Ectodermal cell (in vitro differentiated cells): ENCODE measurements at regions not wholly inside any gene's neighbourhood (a gene's known extent, or its start where the extent isn't known, plus 50 kb on each side); places are given as distances from the start of the nearest gene placed in this dataset.
"Not testable (repeated sequence)": the region's sequence is repeated elsewhere in the genome, so short reads cannot be mapped to it uniquely, and the experiment has no call there.

ENCODE experiments used
- H3K27ac ChIP-seq: 2 replicates; pipeline ENCODE4 v1.7.0; 2013; ENCODE audit warnings: mild to moderate bottlenecking, low read depth, low read length; ENCODE audit not compliant: insufficient read depth, poor library complexity, severe bottlenecking
- H3K27me3 ChIP-seq: 2 replicates; pipeline ENCODE4 v1.7.0; 2013; ENCODE audit warnings: mild to moderate bottlenecking, low read length; ENCODE audit not compliant: insufficient read depth, control insufficient read depth, poor library complexity, severe bottlenecking
- H3K36me3 ChIP-seq: one replicate; pipeline ENCODE4 v1.7.0; 2013; ENCODE audit warnings: low read length; ENCODE audit not compliant: control insufficient read depth, insufficient read depth
- H3K4me1 ChIP-seq: one replicate; pipeline ENCODE4 v1.7.0; 2013; ENCODE audit warnings: low read length; ENCODE audit not compliant: control insufficient read depth, insufficient read depth
- H3K4me3 ChIP-seq: 2 replicates; pipeline ENCODE4 v1.7.0; 2013; ENCODE audit warnings: low read depth, low read length, control low read depth; ENCODE audit not compliant: insufficient read depth
- H3K9me3 ChIP-seq: 2 replicates; pipeline ENCODE4 v1.7.0; 2013; ENCODE audit warnings: mild to moderate bottlenecking, low read length, moderate library complexity; ENCODE audit not compliant: control insufficient read depth
- WGBS, 2 experiments: methylation state at CpG; one replicate each; pipeline ENCODE4 v1.1.7; 2013; ENCODE audit warnings: missing lambda C conversion rate in 2 of 2; 5-methylcytosine and 5-hydroxymethylcytosine counted together

DNA sequence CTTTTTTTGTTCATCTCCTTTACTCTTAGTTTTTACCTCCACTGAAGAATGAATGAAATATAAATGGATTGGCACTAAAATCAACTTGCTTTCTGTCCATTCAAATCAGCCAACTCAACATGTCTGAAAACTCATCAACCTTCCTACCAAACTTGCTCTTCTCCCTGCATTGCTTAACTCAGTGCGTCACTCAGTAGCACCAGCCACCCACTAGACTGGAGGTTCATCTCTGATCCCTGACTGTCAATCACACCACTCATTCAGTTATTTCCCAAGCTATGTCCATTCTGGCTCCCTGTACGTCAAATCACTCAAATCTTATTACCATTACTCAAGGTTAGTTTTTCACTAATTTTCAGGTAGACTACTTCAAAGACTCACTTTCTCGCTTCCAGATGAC, 75.2 kb upstream of the RBMS1 start:
- H3K4me1 ChIP-seq = no peaks in the 10 kb centered on the region
- no peak overlapping the region for H3K27ac ChIP-seq
- WGBS, 2 experiments = 94 to 97% methylated on average over 3 of the region's 3 CpGs
- no peaks in the 10 kb centered on the region for H3K27me3 ChIP-seq
- no peak overlapping the region for H3K4me3 ChIP-seq
- H3K36me3 ChIP-seq = no peaks in the 10 kb centered on the region
- H3K9me3 ChIP-seq = no peaks in the 10 kb centered on the region

DNA sequence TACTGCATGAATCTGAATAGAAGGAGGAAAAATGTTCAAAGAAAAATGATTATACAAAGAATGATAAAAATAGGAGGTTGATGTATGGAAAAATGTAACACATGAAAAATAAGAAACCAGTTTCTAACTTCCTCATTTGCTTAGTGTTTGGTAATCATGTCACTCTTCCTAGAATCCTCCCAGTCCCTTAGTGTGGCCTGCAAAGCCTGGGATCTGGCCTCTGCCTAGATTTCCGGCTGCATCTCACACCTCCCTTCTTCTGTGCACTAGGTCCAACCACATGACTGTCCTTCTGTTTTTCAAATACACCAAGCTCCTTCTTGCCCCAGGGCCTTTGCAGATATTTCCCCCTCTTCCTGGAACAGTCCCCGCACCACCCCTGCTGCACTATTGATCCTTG, 76.8 kb upstream of the RBMS1 start:
- WGBS, 2 experiments = 86 to 92% methylated on average over 2 of the region's 2 CpGs
- Histone ChIP-seq H3K36me3 (no peaks in the 10 kb centered on the region), H3K9me3 (no peaks in the 10 kb centered on the region), H3K27me3 (no peaks in the 10 kb centered on the region), H3K27ac (no peak overlapping the region), H3K4me3 (no peak overlapping the region), H3K4me1 (no peaks in the 10 kb centered on the region)

DNA sequence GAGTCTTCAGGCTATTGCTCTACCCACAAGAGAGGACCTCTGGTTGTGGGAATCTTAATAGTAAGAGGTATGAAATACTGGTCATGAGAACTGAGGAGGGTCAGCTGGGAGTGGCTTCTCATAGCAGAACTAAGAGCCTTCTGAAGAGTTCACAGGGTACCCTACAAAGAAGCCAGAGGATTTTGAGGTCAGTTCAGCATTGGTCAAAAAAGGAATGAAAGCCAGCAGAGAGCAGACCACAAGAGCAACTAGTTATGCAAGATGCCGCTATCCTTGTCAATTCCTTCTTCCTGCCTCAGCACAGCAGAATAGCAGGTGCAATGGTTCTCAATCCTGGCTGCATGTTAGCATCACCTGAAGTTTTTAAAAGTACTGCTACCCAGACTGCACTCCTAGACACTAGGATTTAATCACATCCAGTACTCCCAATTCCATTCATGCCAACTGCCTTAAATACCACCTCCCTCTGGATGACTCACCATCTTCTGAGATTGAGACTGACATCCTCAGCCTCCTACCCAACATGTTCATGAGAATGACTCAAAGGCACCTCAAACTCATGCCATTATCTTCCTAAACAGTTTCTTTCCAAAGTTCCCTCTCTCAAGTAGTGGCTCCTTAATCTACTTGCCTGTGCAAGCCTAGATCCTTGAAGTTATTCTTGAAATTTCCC, 81.0 kb upstream of the RBMS1 start:
- Histone ChIP-seq H3K4me3 (no peak overlapping the region), H3K4me1 (no peaks in the 10 kb centered on the region), H3K27ac (no peak overlapping the region), H3K9me3 (no peaks in the 10 kb centered on the region), H3K36me3 (no peaks in the 10 kb centered on the region), H3K27me3 (no peaks in the 10 kb centered on the region)
- 96 to 98% methylated on average over 1 of the region's 1 CpG for WGBS, 2 experiments

DNA sequence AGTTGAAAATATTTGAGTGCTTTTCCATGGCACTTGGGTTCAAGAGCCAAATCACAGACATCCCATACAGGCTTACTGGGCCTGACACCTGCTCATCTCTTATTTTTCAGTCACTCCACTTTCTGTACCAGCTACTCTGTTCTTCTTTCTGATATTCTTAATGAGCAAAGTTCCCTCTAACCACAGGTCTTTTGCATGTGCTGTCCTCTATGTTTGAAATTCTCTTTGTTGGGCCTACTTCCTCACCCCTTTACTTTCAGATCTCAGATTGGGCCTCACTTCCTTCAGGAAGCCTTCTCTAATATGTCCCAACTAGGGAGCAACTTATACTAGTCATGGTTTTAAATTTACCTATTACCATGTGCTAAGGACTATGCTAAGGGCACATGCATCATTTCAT, 81.8 kb upstream of the RBMS1 start:
- H3K27me3 ChIP-seq = no peaks in the 10 kb centered on the region
- H3K36me3 ChIP-seq = no peaks in the 10 kb centered on the region
- H3K9me3 ChIP-seq = no peaks in the 10 kb centered on the region
- H3K4me1 ChIP-seq = no peaks in the 10 kb centered on the region
- H3K4me3 ChIP-seq = no peak overlapping the region
- H3K27ac ChIP-seq = no peak overlapping the region

DNA sequence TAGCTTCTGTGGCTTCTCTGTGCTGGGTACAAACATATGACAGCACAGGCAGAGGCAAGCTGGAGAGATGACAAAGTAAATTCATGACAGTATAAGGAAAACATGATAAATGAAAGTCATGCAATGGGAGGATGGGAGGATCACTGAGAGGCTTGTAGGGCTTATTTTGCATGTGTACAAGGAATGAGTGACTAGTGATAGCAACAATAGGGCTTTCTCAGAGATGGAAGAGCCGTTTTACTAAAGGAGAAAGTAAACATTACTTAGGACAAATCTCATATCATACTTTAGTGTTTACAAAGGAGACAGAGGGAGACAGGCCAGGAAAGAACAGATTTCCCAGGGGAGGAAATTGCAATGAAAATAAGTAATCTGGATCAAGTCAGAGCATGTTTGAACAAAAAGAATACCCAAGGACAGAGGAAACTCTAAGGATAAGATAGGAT, 82.5 kb upstream of the RBMS1 start:
- H3K27me3 ChIP-seq = no peaks in the 10 kb centered on the region
- no peaks in the 10 kb centered on the region for H3K36me3 ChIP-seq
- WGBS, 2 experiments = 80% methylated on average over 1 of the region's 1 CpG; no CpG with 5 or more reads in 1 of the 2 experiments
- no peak overlapping the region for H3K27ac ChIP-seq
- H3K4me1 ChIP-seq = no peaks in the 10 kb centered on the region
- H3K9me3 ChIP-seq = no peaks in the 10 kb centered on the region
- H3K4me3 ChIP-seq = no peak overlapping the region

DNA sequence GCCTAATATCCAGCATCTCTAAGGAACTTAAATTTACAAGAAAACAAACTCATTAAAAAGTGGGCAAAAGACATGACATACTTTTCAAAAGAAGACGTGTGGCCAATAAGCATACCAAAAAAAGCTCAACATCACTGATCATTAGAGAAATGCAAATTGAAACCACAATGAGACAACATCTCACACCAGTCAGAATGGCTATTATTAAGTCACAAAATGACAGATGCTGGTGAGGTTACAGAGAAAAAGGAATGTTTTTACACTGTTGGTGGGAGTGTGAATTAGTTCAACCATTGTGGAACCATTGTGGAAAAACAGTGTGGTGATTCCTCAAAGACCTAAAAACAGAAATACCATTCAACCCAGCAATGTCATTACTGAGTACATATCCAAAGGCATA, 83.5 kb upstream of the RBMS1 start:
- WGBS, 2 experiments = 72 to 81% methylated on average over 1 of the region's 1 CpG
- not testable (repeated sequence) for H3K36me3 ChIP-seq, H3K9me3 ChIP-seq, H3K27me3 ChIP-seq, H3K4me3 ChIP-seq, H3K27ac ChIP-seq, H3K4me1 ChIP-seq

DNA sequence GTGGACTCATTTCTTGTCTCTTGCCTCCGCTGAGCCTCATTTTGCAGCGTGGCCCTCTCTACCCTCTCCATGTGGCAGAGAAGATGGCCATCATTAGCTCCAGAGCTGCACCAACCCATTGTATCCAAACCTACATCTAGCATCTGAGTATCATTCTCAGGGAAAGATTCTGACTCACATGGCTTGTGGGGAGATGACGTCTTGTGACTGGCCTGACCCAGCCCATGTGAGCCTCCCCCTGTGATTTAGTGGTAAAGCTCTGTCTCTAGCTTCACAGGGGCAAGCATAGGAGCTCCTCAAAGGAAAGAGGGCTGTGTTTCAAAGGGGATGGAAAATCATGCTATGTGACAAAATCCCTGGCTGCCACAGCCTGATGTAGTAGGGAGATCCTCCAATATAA, 87.4 kb upstream of the RBMS1 start:
- Histone ChIP-seq H3K27me3 (no peaks in the 10 kb centered on the region), H3K4me1 (peaks cover 23% of the 10 kb centered on the region), H3K27ac (no peak overlapping the region), H3K9me3 (no peaks in the 10 kb centered on the region), H3K4me3 (no peak overlapping the region), H3K36me3 (no peaks in the 10 kb centered on the region)
- WGBS, 2 experiments = 91 to 96% methylated on average over 3 of the region's 3 CpGs

DNA sequence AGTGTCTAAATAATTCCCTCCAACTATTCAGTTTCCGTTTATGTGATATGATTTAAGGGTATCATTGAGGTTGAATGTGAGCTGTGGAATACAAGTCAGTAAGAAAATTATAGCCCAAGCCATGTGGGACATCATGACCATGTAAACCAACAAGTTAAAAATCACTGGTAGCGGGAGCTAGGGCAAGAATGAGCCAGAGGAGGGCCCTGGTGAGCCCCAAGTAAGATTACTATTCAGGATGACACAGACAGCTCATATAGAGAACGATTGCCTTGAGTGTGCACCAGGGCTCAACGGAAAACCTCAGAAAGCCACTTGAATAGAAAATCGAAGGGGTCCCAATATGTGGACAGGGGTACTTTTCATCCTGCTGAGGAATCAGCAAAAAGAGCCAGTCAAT, 87.8 kb upstream of the RBMS1 start:
- Histone ChIP-seq H3K27me3 (no peaks in the 10 kb centered on the region), H3K36me3 (no peaks in the 10 kb centered on the region), H3K4me1 (peaks cover 23% of the 10 kb centered on the region), H3K27ac (no peak overlapping the region), H3K9me3 (no peaks in the 10 kb centered on the region), H3K4me3 (no peak overlapping the region)
- WGBS, 2 experiments = 72 to 77% methylated on average over 5 of the region's 5 CpGs

DNA sequence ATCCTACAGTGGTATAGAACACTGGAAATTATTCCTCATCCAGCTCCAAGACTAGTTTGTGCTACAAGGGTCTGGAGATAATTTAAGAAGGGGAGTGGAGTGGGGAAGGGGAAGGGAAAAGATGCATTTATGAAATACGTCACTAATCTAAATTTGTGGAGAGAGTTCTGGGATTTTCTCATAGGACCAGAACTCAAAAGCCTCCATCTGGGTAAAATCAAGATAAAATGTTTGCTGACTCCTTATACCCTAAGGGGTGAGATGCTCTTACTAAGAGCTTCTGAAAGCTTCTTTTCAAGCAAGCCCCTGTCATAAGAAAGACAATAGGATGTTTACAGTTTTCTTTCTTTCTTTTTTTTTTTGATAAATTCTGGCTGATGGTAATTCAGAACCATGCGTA, 88.5 kb upstream of the RBMS1 start:
- WGBS, 2 experiments = 92 to 100% methylated on average over 2 of the region's 2 CpGs
- no peak overlapping the region for H3K4me3 ChIP-seq
- peak overlapping the region; percentile 6 for H3K27ac ChIP-seq
- H3K4me1 ChIP-seq = peaks cover 23% of the 10 kb centered on the region
- H3K27me3 ChIP-seq = no peaks in the 10 kb centered on the region
- no peaks in the 10 kb centered on the region for H3K9me3 ChIP-seq
- H3K36me3 ChIP-seq = no peaks in the 10 kb centered on the region

DNA sequence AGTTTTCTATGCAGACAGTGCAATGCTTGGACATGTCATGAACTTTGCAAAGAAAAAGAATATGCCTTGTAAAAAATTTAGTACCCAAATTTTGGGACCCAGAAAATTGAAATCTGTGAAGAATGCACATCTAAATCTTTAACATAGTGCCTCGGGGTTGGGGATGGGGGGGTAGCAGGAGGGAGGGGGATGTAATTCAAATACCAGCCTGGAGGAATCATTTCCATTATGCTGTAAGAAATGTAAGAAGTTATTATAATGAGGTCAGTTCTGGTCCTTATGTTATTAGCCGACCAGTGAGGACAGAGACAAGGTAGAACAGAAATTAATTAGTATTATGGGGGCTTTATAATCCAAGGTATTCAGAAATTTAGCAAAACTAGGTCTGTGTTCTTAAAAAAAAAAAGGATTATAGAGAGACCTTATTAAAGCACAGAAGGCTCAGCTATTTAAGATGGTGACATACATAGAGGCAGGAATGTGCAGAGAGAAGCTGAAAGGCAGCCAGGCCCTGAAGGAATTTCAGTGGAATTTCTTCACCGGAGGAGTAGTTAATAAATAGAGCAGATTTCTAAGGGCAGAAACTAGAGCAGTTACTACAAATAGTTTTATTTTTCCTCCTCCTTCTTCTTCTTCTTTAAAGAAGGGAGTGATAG, 89.0 kb upstream of the RBMS1 start:
- WGBS, 2 experiments = 58 to 72% methylated on average over 3 of the region's 3 CpGs
- H3K36me3 ChIP-seq = no peaks in the 10 kb centered on the region
- peaks cover 23% of the 10 kb centered on the region for H3K4me1 ChIP-seq
- H3K4me3 ChIP-seq = no peak overlapping the region
- peak overlapping the region; percentile 6 for H3K27ac ChIP-seq
- H3K27me3 ChIP-seq = no peaks in the 10 kb centered on the region
- no peaks in the 10 kb centered on the region for H3K9me3 ChIP-seq
